Transverse colon (tissue), 3 donors: ENCODE measurements at regions not wholly inside any gene's neighbourhood (a gene's known extent, or its start where the extent isn't known, plus 50 kb on each side); places are given as distances from the start of the nearest gene placed in this dataset.

Source experiments
- POLR2A ChIP-seq: fragments of 450-650 bp; IDR thresholded peaks from one replicate; pipeline ENCODE4 v1.6.1; 2016; ENCODE audit warnings: antibody characterized with exemption, mild to moderate bottlenecking, moderate library complexity
- TF ChIP-seq, protein P1 (sequence below), 5 experiments: fragments of 200-600 bp in 3 of 5; fragments of 450-650 bp in 2 of 5; sonication (generic) in 3 of 5; IDR thresholded peaks; 1 replicate in 2 of 5; 2 replicates in 3 of 5; pipeline ENCODE4 v1.5.1; 2016 to 2017; ENCODE audit warnings: antibody characterized with exemption in 5 of 5, inconsistent platforms in 3 of 5, mild to moderate bottlenecking in 2 of 5, moderate library complexity in 1 of 5

DNA sequence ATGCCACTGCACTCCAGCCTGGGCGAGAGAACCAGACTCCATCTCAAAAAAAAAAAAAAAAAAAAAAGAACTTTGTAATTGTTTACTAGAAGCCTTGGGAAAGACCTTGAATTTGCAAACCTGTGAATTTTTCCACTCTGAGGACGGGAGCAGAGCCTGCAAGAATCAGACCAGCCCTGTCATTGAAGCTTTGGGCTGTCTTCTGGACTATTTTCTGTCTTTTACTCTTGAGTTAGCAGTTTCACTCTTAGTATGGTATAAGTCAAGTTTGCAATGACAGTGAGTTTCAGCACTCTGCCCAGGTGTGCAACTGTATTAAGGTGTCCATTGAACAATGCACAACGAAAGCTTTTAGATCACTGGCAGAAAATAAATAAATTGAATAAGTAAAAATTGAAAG, 81.4 kb upstream of the KRAS start:
- no peak for TF ChIP-seq POLR2A
- TF ChIP-seq, protein P1, sequence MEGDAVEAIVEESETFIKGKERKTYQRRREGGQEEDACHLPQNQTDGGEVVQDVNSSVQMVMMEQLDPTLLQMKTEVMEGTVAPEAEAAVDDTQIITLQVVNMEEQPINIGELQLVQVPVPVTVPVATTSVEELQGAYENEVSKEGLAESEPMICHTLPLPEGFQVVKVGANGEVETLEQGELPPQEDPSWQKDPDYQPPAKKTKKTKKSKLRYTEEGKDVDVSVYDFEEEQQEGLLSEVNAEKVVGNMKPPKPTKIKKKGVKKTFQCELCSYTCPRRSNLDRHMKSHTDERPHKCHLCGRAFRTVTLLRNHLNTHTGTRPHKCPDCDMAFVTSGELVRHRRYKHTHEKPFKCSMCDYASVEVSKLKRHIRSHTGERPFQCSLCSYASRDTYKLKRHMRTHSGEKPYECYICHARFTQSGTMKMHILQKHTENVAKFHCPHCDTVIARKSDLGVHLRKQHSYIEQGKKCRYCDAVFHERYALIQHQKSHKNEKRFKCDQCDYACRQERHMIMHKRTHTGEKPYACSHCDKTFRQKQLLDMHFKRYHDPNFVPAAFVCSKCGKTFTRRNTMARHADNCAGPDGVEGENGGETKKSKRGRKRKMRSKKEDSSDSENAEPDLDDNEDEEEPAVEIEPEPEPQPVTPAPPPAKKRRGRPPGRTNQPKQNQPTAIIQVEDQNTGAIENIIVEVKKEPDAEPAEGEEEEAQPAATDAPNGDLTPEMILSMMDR (IDR thresholded peaks at IDR 0.05): no peak
